ENCODE measurements at regions not wholly inside any gene's neighbourhood (a gene's known extent, or its start where the extent isn't known, plus 50 kb on each side); places are given as distances from the start of the nearest gene placed in this dataset.

GRCh38 chr4:157423526-157424020 lies 203.0 kb downstream of the GRIA2 start:
- H3K4me3 ChIP-seq (replicated peaks; ENCODE audit: insufficient read depth, low read length), result no peak overlapping the region
- no peaks in the 10 kb centered on the region for H3K27me3 ChIP-seq (ENCODE audit: insufficient read depth, poor library complexity, severe bottlenecking)
- DNase-seq (ENCODE audit: low read depth in 1 of 2, low spot score in 1 of 2), result no peak
- no peak for TF ChIP-seq GABPA (IDR thresholded peaks at IDR 0.05; ENCODE audit: low read depth)
- no peak overlapping the region for H3K27ac ChIP-seq (replicated peaks)

- Histone ChIP-seq H3K27ac (replicated peaks) (no peak overlapping the region), H3K27me3 (ENCODE audit: insufficient read depth, poor library complexity, severe bottlenecking) (no peaks in the 10 kb centered on the region), H3K4me3 (replicated peaks; ENCODE audit: insufficient read depth, low read length) (no peak overlapping the region)
- no peak for TF ChIP-seq POLR2AphosphoS5 (IDR thresholded peaks at IDR 0.05; ENCODE audit: low read depth)
- TF ChIP-seq CTCF (IDR thresholded peaks at IDR 0.05; ENCODE audit: insufficient read depth, low read length), result no peak
- no peak for TF ChIP-seq REST (IDR thresholded peaks at IDR 0.05; ENCODE audit: insufficient replicate concordance, low read depth)
- no peak for TF ChIP-seq SPI1 (IDR thresholded peaks at IDR 0.05; ENCODE audit: borderline replicate concordance, low read depth)
- no peak for TF ChIP-seq GABPA (IDR thresholded peaks at IDR 0.05; ENCODE audit: low read depth)
- DNase-seq (ENCODE audit: low read depth in 1 of 2, low spot score in 1 of 2), result no peak
These were observed 200.8 kb downstream of the GRIA2 start for GRCh38 chr4:157421365-157421764.

Data from HL-60 (cell line).